ENCODE measurements at regions not wholly inside any gene's neighbourhood (a gene's known extent, or its start where the extent isn't known, plus 50 kb on each side); places are given as distances from the start of the nearest gene placed in this dataset.

- TF ChIP-seq CTCF (IDR thresholded peaks at IDR 0.05) (no peak), POLR2A (IDR thresholded peaks at IDR 0.05) (no peak)
Observed at GRCh38 chr10:58903071-58903470, 273.4 kb upstream of the PHYHIPL start.

Measured in testis (tissue), 2 donors.